Stimulated activated CD4-positive, alpha-beta T cell treated with anti-CD3 and anti-CD28 coated beads, Interleukin-1b, Interleukin-23, amount 100 ng/mL, for 24 hours (primary cell): ENCODE measurements at regions not wholly inside any gene's neighbourhood (a gene's known extent, or its start where the extent isn't known, plus 50 kb on each side); places are given as distances from the start of the nearest gene placed in this dataset.
"Not testable (repeated sequence)": the region's sequence is repeated elsewhere in the genome, so short reads cannot be mapped to it uniquely, and the experiment has no call there.

ENCODE experiments used
- DNase-seq, 4 experiments: peaks; one replicate each; pipeline ENCODE4 v3.0.0-alpha.2; 2020; ENCODE audit warnings: low read depth in 4 of 4, low spot score in 1 of 4

GRCh38 chr4:147096667-147097604 lies 151.3 kb upstream of the TTC29 start:
- no peak for DNase-seq

GRCh38 chr4:147101678-147102077 lies 156.0 kb upstream of the TTC29 start:
- no peak for DNase-seq

- no peak for DNase-seq
Observed at GRCh38 chr4:147102596-147102995, 156.9 kb upstream of the TTC29 start.

GRCh38 chr4:147103403-147103946 lies 157.8 kb upstream of the TTC29 start:
- DNase-seq = no peak

DNA sequence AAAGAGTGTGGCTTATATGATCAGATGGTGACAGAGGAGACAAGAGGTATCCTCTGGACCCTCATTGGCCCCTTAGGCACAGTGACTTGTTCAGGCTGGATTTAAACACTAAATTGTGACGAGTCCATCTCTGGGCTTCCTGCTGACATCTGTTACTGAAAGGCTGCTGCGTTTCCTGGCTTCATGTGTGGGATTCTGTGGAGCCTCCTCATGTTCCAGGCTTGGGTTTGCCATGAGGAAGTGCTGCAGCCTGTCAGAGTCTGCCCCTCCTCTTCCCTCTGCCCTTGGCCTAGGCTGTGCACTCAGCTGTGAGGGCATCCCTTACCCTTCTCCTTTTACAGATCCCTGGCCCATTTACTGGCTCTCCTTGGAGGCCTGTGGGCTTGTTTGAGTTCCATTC lies 159.1 kb upstream of the TTC29 start:
- DNase-seq = no peak

- DNase-seq = no peak
Observed at GRCh38 chr4:147108409-147108808, 162.7 kb upstream of the TTC29 start.

DNA sequence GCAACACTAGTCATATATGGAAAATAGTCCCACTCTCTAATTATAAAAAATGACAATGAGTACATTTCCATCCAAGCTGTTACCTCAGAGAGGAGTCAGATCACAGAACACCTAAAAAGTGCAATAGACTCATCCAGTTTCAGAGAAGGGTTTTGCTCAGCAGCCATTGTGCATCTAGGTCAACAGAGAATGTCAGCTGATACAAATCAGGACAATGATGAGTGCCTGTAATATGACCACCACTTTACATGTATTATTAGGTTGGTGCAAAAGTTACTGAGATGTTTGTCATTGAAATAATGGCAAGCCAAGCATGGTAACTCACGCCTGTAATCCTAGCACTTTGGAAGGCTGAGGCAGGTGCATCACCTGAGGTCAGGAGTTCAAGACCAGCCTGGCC lies 164.1 kb upstream of the TTC29 start:
- DNase-seq = no peak

DNA sequence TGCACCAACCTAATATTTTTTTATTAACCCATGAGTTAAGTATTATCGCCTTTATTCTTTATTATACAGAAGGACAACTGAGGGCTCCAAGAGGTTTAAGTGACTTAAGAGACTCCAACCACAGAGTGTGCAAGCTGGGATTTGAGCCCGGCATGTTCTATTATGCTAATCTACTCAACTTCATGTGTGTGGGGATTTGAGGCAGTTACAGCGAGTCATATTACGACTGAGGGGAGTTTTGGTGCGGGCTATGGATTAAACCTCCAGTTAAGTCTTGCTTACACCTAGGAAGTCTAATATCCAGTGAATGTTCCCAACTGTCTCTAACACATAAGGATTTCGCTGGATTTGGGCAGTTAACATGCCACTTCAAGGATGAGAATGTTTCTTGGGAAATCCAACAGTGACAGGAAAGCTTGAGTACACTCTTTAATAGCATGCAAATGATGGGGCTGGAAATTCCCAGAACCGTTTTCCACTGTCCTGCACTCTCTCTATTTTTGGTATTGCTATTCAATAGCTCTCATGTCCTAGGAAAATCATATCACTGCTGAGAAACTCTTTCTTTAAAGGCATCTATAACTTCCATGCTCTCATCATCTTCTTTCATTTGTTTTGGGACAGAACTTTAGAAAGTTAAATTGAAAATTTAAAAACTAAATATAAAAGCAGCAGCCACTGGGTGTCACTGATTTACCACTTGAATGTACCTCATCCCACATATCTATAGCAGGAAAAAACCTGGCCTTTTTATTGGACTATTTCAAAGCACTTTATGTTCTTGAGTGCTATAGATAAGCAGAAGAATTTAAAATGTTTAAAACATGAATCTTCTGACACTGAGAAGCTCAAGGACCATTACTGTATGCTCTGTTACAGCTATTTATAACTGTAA lies 165.1 kb upstream of the TTC29 start:
- DNase-seq = no peak

GRCh38 chr4:147112196-147112595 lies 166.5 kb upstream of the TTC29 start:
- not testable (repeated sequence) for DNase-seq

DNA sequence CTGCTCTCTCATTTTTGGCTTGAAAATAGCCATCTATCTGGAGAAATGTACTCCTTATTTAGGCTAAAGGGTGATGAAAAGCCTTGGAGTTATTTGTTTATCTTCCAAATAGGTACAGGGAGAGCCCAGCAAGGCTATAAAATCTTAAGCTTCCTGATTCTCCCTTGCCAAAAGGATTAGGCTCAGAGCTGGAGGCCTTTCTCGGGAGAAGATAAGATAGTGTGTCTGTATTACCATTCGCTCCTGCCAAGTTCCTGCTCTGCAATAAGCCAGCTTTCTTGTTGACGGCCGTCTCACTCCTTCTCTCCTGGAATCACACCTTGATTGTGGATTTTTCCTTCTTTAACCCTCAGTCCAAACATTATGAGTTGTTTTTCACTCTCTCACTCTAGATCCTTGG lies 171.8 kb upstream of the TTC29 start:
- DNase-seq = no peak

DNA sequence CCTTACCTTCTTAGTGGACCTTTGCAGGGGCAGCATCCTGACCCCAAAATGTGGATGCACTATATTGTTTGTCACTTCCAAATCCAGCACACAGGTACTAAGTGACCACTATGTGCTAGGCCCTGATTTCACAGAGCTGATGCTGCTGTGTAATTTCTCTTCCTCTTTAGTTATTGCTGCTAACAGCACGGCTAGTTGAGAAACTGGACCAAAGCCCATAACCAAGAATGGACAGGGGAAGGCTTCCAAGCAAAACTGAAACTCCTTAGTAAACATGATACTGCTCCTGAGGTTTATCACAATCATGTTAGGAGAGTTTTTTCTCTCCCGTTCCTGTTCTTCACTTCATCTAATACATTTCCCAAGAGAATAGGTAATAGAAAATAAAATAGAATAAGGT lies 172.9 kb upstream of the TTC29 start:
- DNase-seq = no peak

GRCh38 chr4:147122685-147123084 lies 177.0 kb upstream of the TTC29 start:
- DNase-seq = no peak

GRCh38 chr4:147123146-147123545 lies 177.5 kb upstream of the TTC29 start:
- DNase-seq = no peak

GRCh38 chr4:147128787-147129186 lies 183.1 kb upstream of the TTC29 start:
- no peak for DNase-seq

GRCh38 chr4:147129687-147130086 lies 184.0 kb upstream of the TTC29 start:
- DNase-seq = no peak

DNA sequence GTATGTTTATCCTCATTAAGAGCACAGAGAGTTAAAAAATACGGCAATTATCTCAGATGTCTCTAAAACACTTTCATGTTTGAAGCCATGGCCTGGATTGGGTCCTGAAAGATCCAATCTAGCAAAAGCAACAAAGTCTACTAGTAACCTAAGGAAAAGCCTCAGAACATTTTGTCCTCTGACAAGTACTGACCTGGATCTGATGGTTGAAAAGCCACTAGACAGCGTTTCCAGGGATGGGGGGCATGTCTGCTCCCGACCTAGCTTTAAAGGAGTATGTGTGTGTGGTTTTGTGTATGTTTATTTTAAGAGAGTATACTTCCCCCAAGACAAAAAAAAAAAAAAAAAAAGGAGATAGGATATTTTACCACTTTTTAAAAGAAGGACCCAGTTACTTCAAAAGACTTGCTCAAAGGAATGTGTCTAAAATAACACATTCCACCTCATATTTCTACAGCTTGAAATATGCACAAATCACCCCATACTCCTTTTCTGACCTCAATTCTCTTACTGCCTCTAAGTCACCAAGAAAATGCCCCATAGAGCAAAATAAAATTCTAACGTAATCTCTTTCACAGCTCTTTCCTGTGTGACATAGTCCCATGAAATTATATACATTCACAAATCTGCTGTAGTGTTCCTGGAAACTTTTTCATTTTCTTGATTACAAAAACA lies 189.0 kb upstream of the TTC29 start:
- no peak for DNase-seq

DNA sequence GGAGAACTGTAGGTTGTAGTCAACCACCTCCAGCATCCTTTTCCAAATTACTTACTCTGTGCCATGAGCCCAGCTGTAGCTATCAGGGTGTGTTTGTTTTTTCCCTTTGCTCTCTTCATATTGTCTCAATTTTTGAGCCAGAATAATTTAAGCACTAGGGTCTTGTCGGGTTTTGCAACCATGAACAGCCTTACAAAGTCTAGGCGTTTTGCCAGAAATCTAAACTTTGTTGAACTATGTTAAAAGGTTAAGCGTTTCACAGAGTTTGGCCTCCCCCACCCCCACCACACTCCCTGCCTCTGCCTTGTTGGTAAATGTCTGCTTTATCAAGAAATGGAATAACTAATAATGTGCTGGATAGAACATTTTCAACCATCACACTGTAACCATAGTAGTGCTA lies 190.6 kb upstream of the TTC29 start:
- DNase-seq = no peak

DNA sequence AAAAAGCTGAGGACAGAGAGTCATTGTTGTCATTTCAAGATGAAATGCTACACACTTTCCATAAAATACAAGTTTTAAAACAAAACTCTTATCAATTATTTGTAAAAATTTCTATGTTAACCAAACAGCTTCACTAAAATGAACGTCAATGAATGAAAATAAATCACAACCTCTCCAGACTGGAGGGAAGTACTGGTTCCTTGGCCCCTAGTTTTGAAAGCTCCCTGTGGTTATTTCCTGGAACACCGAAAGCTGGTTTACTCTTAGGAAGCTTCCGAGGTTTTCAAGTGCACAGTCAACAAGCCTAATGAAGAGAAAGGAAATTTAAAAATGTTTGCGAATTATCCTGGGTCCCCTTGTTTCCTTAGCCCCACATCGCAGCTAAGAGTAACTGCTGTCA lies 191.1 kb upstream of the TTC29 start:
- no peak for DNase-seq

DNA sequence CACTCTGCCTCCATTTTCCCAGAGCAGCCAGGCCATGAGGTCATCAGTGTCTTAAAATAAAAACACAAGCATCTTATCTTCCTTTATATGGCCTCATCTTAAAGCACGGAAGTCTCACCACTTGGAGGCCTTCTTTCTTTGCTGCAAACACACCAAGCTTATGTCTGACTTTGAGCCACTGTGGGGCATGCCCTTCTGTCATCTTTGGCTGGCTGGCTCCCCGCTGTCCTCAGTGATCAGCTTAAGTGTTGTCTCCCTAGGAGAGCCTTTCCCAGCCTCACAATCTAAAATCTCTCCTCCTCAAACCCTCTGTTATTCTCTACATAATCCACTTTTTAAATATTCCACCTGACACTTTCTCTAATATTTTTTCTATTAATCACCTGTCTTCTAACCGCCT lies 191.6 kb upstream of the TTC29 start:
- DNase-seq = no peak

DNA sequence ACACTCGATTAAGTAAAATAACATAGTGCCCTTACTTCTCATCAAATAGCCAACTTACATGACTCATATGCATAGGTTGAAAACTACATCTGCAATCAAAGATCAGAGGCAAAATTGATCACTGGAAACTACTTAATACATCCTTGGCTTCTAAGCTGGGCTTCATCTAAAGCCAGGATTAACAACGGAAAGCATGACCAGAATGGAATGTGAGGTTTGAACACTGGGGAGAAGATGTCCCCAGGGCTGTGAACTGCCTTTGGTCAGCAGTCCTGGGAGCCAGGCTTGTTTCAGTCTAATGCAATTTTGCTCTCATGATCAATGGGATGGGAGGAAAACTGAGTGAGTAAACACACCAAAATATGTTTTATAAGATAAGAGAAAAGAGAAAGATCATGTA lies 192.5 kb upstream of the TTC29 start:
- DNase-seq = no peak
